ENCODE measurements at regions not wholly inside any gene's neighbourhood (a gene's known extent, or its start where the extent isn't known, plus 50 kb on each side); places are given as distances from the start of the nearest gene placed in this dataset.

- no peak for DNase-seq (ENCODE audit: low read depth)
- no peak for TF ChIP-seq CTCF (IDR thresholded peaks at IDR 0.05; ENCODE audit: insufficient read depth, low read depth, low read length)
- no peak overlapping the region for H3K4me3 ChIP-seq (ENCODE audit: low read depth, low read length)
These were observed 466.1 kb upstream of the LINC00305 start for GRCh38 chr18:64615021-64615420.

DNA sequence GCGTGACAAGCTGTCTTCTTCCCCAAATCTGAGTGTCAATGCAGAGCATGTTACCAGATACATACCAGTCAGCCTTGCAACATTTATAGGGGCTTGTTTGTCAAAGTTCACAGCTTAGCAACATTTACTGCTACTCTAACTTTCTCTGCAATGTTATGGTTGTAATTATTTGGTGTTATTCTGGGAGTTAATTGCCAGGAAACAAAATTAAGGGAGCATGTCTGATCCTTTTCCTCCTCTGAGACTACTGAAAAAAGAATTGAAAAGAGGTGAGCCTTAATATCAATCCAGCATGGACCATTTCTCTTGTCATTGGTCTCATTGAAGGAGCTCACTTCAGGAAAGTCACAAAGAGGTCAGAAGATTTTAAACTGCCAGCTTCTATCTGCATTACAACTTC is 465.6 kb upstream of the LINC00305 start:
- TF ChIP-seq CTCF (IDR thresholded peaks at IDR 0.05; ENCODE audit: insufficient read depth, low read depth, low read length) = no peak
- H3K4me3 ChIP-seq (ENCODE audit: low read depth, low read length) = no peak overlapping the region
- no peak for DNase-seq (ENCODE audit: low read depth)

DNA sequence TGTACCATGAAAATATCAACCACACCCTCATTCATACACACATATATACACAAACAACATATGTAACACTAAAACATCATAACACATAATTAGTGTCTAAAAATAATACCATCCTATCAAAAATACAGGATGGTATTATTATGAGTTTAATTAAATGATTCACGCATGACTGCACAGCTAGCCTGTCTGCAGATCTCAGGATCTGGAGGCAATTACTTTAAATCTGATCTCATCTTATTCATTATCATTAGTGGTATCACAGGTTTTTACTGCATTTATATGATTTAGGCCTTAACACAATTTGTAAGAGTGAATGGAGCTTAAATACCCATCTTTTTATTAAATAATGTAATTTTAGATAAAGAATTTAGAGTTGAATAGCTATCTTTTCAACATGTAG is 443.4 kb upstream of the LINC00305 start:
- H3K4me3 ChIP-seq (ENCODE audit: low read depth, low read length) = no peak overlapping the region
- no peak for TF ChIP-seq CTCF (IDR thresholded peaks at IDR 0.05; ENCODE audit: insufficient read depth, low read depth, low read length)
- DNase-seq (ENCODE audit: low read depth) = no peak

DNA sequence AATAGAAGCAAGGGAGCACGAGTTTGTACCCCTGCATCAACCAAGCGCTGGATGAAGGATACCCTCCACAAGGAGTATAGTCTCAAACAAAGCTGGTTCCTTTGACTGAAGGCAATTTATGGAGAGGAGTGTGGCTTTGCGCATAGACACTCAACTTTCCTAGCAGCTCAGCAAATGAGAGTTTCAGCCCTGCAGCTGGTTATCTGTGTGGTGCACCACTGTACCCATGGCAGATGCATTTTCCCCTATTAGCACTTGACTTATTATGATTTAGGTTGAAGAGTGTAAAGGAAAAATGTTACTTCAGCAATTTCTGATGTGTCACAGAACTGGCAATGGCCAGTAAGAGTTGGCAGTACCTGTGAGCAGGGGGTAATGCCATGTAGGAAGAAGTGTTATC is 440.1 kb upstream of the LINC00305 start:
- no peak overlapping the region for H3K4me3 ChIP-seq (ENCODE audit: low read depth, low read length)
- TF ChIP-seq CTCF (IDR thresholded peaks at IDR 0.05; ENCODE audit: insufficient read depth, low read depth, low read length) = no peak
- no peak for DNase-seq (ENCODE audit: low read depth)

GRCh38 chr18:64566456-64566855 is 417.6 kb upstream of the LINC00305 start:
- no peak overlapping the region for H3K4me3 ChIP-seq (ENCODE audit: low read depth, low read length)
- no peak for DNase-seq (ENCODE audit: low read depth)
- TF ChIP-seq CTCF (IDR thresholded peaks at IDR 0.05; ENCODE audit: insufficient read depth, low read depth, low read length) = no peak

GRCh38 chr18:64562651-64563050 is 413.8 kb upstream of the LINC00305 start:
- H3K4me3 ChIP-seq (ENCODE audit: low read depth, low read length) = no peak overlapping the region
- DNase-seq (ENCODE audit: low read depth) = no peak
- TF ChIP-seq CTCF (IDR thresholded peaks at IDR 0.05; ENCODE audit: insufficient read depth, low read depth, low read length) = no peak

DNA sequence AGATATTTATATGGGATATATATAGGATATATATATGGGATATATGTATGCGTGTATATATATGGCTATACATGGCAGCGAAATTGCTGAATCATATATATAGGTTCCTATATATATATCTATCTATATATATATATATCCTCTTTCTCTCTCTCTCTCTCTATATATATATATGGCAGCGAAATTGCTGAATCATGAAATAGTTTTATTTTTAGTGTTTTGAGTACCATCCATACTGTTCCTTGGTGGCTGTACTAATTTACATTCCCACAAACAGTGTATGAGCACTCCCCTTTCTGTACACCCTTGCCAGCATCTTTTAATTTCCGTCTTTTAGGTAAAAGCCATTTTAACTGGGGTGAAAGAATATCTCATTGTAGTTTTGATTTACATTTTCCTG is 397.6 kb upstream of the LINC00305 start:
- DNase-seq (ENCODE audit: low read depth) = no peak
- H3K4me3 ChIP-seq (ENCODE audit: low read depth, low read length) = no peak overlapping the region
- TF ChIP-seq CTCF (IDR thresholded peaks at IDR 0.05; ENCODE audit: insufficient read depth, low read depth, low read length) = no peak

All from fibroblast of villous mesenchyme (primary cell).